Endothelial cell of umbilical vein (primary cell): ENCODE measurements at regions not wholly inside any gene's neighbourhood (a gene's known extent, or its start where the extent isn't known, plus 50 kb on each side); places are given as distances from the start of the nearest gene placed in this dataset.

Experiments used
- EZH2 ChIP-seq: IDR thresholded peaks from 2 replicates; pipeline ENCODE4 v1.6.1; 2012; ENCODE audit warnings: borderline replicate concordance, low read depth, mild to moderate bottlenecking, moderate library complexity, low read length, inconsistent platforms; ENCODE audit not compliant: severe bottlenecking
- FOS ChIP-seq: IDR thresholded peaks from 2 replicates; pipeline ENCODE4 v1.6.1; 2011; ENCODE audit warnings: mild to moderate bottlenecking, low read length, moderate library complexity, borderline replicate concordance; ENCODE audit not compliant: insufficient read depth
- POLR2A ChIP-seq: IDR thresholded peaks from 2 replicates; pipeline ENCODE4 v1.6.1; 2012; ENCODE audit warnings: low read depth, mild to moderate bottlenecking, control low read depth, low read length
- POLR2AphosphoS5 ChIP-seq: IDR thresholded peaks from 2 replicates; pipeline ENCODE4 v1.6.1; 2012; ENCODE audit warnings: low read depth, mild to moderate bottlenecking, control low read depth, low read length, moderate library complexity; ENCODE audit not compliant: insufficient read depth
- TF ChIP-seq, protein P1 (sequence below), 2 donors: IDR thresholded peaks; 1 replicate in 1 of 2; 2 replicates in 1 of 2; pipeline ENCODE4 v1.5.1; 2011; ENCODE audit warnings: low read length in 2 of 2, mild to moderate bottlenecking in 2 of 2, moderate library complexity in 2 of 2, control low read depth in 1 of 2, inconsistent platforms in 1 of 2, low read depth in 1 of 2; ENCODE audit not compliant: insufficient read depth in 1 of 2; ENCODE audit errors: extremely low read depth in 1 of 2

- TF ChIP-seq, protein P1, sequence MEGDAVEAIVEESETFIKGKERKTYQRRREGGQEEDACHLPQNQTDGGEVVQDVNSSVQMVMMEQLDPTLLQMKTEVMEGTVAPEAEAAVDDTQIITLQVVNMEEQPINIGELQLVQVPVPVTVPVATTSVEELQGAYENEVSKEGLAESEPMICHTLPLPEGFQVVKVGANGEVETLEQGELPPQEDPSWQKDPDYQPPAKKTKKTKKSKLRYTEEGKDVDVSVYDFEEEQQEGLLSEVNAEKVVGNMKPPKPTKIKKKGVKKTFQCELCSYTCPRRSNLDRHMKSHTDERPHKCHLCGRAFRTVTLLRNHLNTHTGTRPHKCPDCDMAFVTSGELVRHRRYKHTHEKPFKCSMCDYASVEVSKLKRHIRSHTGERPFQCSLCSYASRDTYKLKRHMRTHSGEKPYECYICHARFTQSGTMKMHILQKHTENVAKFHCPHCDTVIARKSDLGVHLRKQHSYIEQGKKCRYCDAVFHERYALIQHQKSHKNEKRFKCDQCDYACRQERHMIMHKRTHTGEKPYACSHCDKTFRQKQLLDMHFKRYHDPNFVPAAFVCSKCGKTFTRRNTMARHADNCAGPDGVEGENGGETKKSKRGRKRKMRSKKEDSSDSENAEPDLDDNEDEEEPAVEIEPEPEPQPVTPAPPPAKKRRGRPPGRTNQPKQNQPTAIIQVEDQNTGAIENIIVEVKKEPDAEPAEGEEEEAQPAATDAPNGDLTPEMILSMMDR (IDR thresholded peaks at IDR 0.05; ENCODE audit: extremely low read depth in 1 of 2, insufficient read depth in 1 of 2, low read depth in 1 of 2, low read length in 2 of 2): no peak
- TF ChIP-seq POLR2A (no peak), EZH2 (no peak), FOS (no peak), POLR2AphosphoS5 (no peak)
Observed at GRCh38 chr4:35952751-35953150, 291.6 kb downstream of the ARAP2 start.
